Gastrocnemius medialis (tissue), 4 donors: ENCODE measurements at regions not wholly inside any gene's neighbourhood (a gene's known extent, or its start where the extent isn't known, plus 50 kb on each side); places are given as distances from the start of the nearest gene placed in this dataset.

Source experiments
- ATAC-seq, 2 donors: fragments of 150-250 bp; one replicate each; pipeline ENCODE4 v1.9.1; 2016
- DNase-seq, 2 donors: peaks; one replicate each; pipeline ENCODE4 v3.0.0-alpha.2; 2019
- H3K27ac ChIP-seq, 4 donors: fragments of 200-600 bp; sonication (generic); 1 replicate in 1 of 4; 2 replicates in 3 of 4; pipeline ENCODE4 v1.5.1; 2016 to 2018; ENCODE audit warnings: mild to moderate bottlenecking in 2 of 4, moderate library complexity in 1 of 4
- H3K27me3 ChIP-seq, 3 donors: fragments of 200-600 bp; sonication (generic) in 2 of 3; 1 replicate in 1 of 3; 2 replicates in 2 of 3; pipeline versions ENCODE4 v1.5.1 to v1.6.0; 2016 to 2019; ENCODE audit warnings: mild to moderate bottlenecking in 1 of 3, moderate library complexity in 1 of 3
- H3K36me3 ChIP-seq, 2 donors: fragments of 200-600 bp; sonication (generic) in 1 of 2; one replicate each; pipeline ENCODE4 v1.5.1; 2017 to 2018
- H3K4me1 ChIP-seq, 2 donors: fragments of 200-600 bp; sonication (generic) in 1 of 2; one replicate each; pipeline ENCODE4 v1.5.1; 2016 to 2017; ENCODE audit warnings: mild to moderate bottlenecking in 2 of 2
- H3K4me3 ChIP-seq, 4 donors: fragments of 200-600 bp; sonication (generic) in 3 of 4; 1 replicate in 1 of 4; 2 replicates in 3 of 4; pipeline ENCODE4 v1.5.1; 2016 to 2019; ENCODE audit warnings: mild to moderate bottlenecking in 2 of 4
- H3K9me3 ChIP-seq, 3 donors: fragments of 200-600 bp; sonication (generic) in 2 of 3; 1 replicate in 1 of 3; 2 replicates in 2 of 3; pipeline ENCODE4 v1.5.1; 2016 to 2019
- CTCF ChIP-seq, 5 experiments: fragments of 450-650 bp in 3 of 5; fragments of 200-600 bp in 2 of 5; sonication (generic) in 2 of 5; IDR thresholded peaks in 4 of 5; conservative IDR thresholded peaks in 1 of 5; 1 replicate in 4 of 5; 2 replicates in 1 of 5; pipeline ENCODE4 v1.5.1; 2016 to 2019; ENCODE audit warnings: antibody characterized with exemption in 5 of 5, mild to moderate bottlenecking in 3 of 5, moderate library complexity in 3 of 5
- POLR2A ChIP-seq, 2 donors: fragments of 450-650 bp; IDR thresholded peaks; one replicate each; pipeline ENCODE4 v1.6.1; 2017; ENCODE audit warnings: antibody characterized with exemption in 2 of 2, mild to moderate bottlenecking in 2 of 2, moderate library complexity in 2 of 2
- in situ Hi-C, 4 donors: fragments of 200-750 bp; cut with MboI; loops; one replicate each; pipeline versions ENCODE4 v1.15.0 to v1.8.0; 2017; ENCODE audit warnings: low sequenced_read_pairs in 4 of 4
- intact Hi-C: fragments of 100-400 bp; cut with DNase I; formaldehyde crosslinking; loops from one replicate; pipeline ENCODE4 v1.15.1; 2023; ENCODE audit warnings: low total_unique reads

DNA sequence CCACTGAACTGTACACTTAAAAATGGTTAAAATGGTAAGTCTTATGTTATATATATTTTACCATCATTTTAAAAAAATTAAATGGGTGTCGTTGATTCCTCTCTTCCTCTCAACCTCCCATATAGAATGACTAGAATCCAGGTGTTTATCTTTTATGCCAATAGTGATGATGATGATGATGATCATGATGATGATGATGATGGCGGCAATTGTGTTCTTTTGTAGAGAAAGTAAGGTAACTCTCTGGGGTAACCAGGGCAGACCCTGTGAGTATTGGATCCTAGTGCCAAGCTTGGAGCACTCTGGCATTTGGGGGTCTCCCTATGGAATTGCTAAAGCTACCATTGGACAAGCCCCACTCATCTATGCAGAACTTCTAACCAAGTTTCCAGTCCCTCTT is 113.6 kb downstream of the GLI2 start:
- Histone ChIP-seq H3K9me3 (no peaks in the 10 kb centered on the region), H3K27ac (no peak overlapping the region), H3K27me3 (no peaks in the 10 kb centered on the region), H3K4me1 (no peaks in the 10 kb centered on the region), H3K36me3 (no peaks in the 10 kb centered on the region), H3K4me3 (no peak overlapping the region)
- intact Hi-C loops (no loop called here), in situ Hi-C loops (no loop called here)
- ATAC-seq (no peak), DNase-seq (no peak)
- TF ChIP-seq POLR2A (IDR thresholded peaks at IDR 0.05): no peak
- TF ChIP-seq CTCF (IDR thresholded peaks at IDR 0.05 in 4 of 5, conservative IDR thresholded peaks at IDR 0.05 in 1 of 5): no peak

- Histone ChIP-seq H3K27ac (no peak overlapping the region), H3K27me3 (no peaks in the 10 kb centered on the region), H3K36me3 (no peaks in the 10 kb centered on the region), H3K4me1 (no peaks in the 10 kb centered on the region), H3K9me3 (no peaks in the 10 kb centered on the region), H3K4me3 (no peak overlapping the region)
- intact Hi-C loops: loop anchor here (1.0 kb wide), 1 partner anchor 33 kb away; no protein-coding TSS in a partner anchor
- DNase-seq (no peak), ATAC-seq (no peak)
- in situ Hi-C loops: no loop called here
- TF ChIP-seq POLR2A (IDR thresholded peaks at IDR 0.05): no peak
- TF ChIP-seq CTCF (IDR thresholded peaks at IDR 0.05 in 4 of 5, conservative IDR thresholded peaks at IDR 0.05 in 1 of 5): no peak
These were observed 114.9 kb downstream of the GLI2 start for GRCh38 chr2:120850551-120850950.

- TF ChIP-seq CTCF (IDR thresholded peaks at IDR 0.05 in 4 of 5, conservative IDR thresholded peaks at IDR 0.05 in 1 of 5) (no peak), POLR2A (IDR thresholded peaks at IDR 0.05) (no peak)
- ATAC-seq: no peak
- Histone ChIP-seq H3K27me3 (no peaks in the 10 kb centered on the region), H3K27ac (no peak overlapping the region), H3K4me3 (no peak overlapping the region), H3K4me1 (no peaks in the 10 kb centered on the region), H3K9me3 (no peaks in the 10 kb centered on the region), H3K36me3 (no peaks in the 10 kb centered on the region)
- in situ Hi-C loops: no loop called here
- no peak for DNase-seq
- intact Hi-C loops: no loop called here
These were observed 115.6 kb downstream of the GLI2 start for GRCh38 chr2:120851116-120851773.

DNA sequence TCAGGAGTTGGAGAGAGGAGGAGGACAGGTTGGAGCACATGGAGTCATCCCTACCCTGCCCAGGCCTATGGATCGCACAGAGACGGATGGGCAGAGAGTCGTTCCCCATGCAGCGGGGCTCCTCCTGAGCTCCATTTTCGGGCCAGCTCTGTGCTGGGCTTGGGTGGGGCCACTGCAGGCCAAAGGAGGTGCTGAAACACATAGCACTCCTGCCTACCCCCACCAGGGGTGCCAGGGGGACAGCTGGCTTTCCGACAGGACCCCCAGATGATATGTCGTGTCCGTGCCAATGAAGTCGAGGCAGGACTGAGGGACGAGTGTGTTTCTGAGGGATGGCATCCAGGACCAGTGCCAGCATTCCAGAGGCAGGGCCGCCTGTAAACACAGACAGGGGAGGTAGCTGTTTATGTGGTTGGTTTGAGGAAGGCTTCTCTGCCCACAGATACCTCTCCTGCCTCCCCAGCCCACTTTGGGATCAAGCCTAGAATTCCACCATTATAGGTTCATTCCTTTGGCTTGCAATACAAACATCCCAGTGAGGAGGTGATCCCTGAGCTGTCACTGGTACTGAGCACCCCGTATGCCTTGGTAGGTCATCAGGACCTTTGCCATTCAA is 116.6 kb downstream of the GLI2 start:
- ATAC-seq: no peak
- in situ Hi-C loops: no loop called here
- DNase-seq: no peak
- TF ChIP-seq CTCF (IDR thresholded peaks at IDR 0.05 in 4 of 5, conservative IDR thresholded peaks at IDR 0.05 in 1 of 5) (no peak), POLR2A (IDR thresholded peaks at IDR 0.05) (no peak)
- Histone ChIP-seq H3K27me3 (no peaks in the 10 kb centered on the region), H3K36me3 (no peaks in the 10 kb centered on the region), H3K4me1 (no peaks in the 10 kb centered on the region), H3K9me3 (no peaks in the 10 kb centered on the region), H3K4me3 (no peak overlapping the region), H3K27ac (no peak overlapping the region)
- intact Hi-C loops: no loop called here
